GM23248 (cell line): ENCODE measurements at regions not wholly inside any gene's neighbourhood (a gene's known extent, or its start where the extent isn't known, plus 50 kb on each side); places are given as distances from the start of the nearest gene placed in this dataset.

ENCODE experiments used
- DNase-seq: peaks from one replicate; pipeline ENCODE4 v3.0.0-alpha.2; 2015
- H2AFZ ChIP-seq: fragments of 200-600 bp; sonication (generic); 2 replicates; pipeline ENCODE4 v1.6.1; 2016; ENCODE audit warnings: antibody characterized with exemption
- H3F3A ChIP-seq: fragments of 200-600 bp; sonication (generic); 2 replicates; pipeline ENCODE4 v1.6.1; 2016; ENCODE audit warnings: mild to moderate bottlenecking, antibody characterized with exemption, mixed run types; ENCODE audit not compliant: insufficient read depth
- H3K27ac ChIP-seq: fragments of 200-600 bp; sonication (generic); 2 replicates; pipeline ENCODE4 v1.5.1; 2016; ENCODE audit warnings: mild to moderate bottlenecking
- H3K27me3 ChIP-seq: fragments of 200-600 bp; sonication (generic); replicated peaks from 2 replicates; pipeline ENCODE4 v1.6.1; 2016; ENCODE audit warnings: mild to moderate bottlenecking; ENCODE audit not compliant: insufficient read depth
- H3K36me3 ChIP-seq: fragments of 200-600 bp; sonication (generic); 2 replicates; pipeline ENCODE4 v1.6.1; 2016; ENCODE audit warnings: low read depth, mild to moderate bottlenecking
- H3K4me1 ChIP-seq: fragments of 200-600 bp; sonication (generic); 2 replicates; pipeline ENCODE4 v1.6.1; 2016; ENCODE audit warnings: mild to moderate bottlenecking; ENCODE audit not compliant: insufficient read depth
- H3K4me2 ChIP-seq: fragments of 200-600 bp; sonication (generic); one replicate; pipeline ENCODE4 v1.6.1; 2016; ENCODE audit warnings: mild to moderate bottlenecking; ENCODE audit not compliant: unreplicated experiment
- H3K4me3 ChIP-seq: fragments of 200-600 bp; sonication (generic); 2 replicates; pipeline ENCODE4 v1.5.1; 2016; ENCODE audit warnings: mild to moderate bottlenecking
- H3K79me2 ChIP-seq: fragments of 200-600 bp; sonication (generic); 2 replicates; pipeline ENCODE4 v1.6.1; 2016; ENCODE audit warnings: mild to moderate bottlenecking; ENCODE audit not compliant: insufficient read depth
- H3K9ac ChIP-seq: fragments of 200-600 bp; sonication (generic); 2 replicates; pipeline ENCODE4 v1.6.1; 2016; ENCODE audit warnings: mild to moderate bottlenecking
- H3K9me2 ChIP-seq: fragments of 200-600 bp; sonication (generic); 2 replicates; pipeline ENCODE4 v1.6.1; 2016; ENCODE audit warnings: mixed run types, mild to moderate bottlenecking, moderate library complexity; ENCODE audit not compliant: insufficient read depth
- H3K9me3 ChIP-seq: fragments of 200-600 bp; sonication (generic); one replicate; pipeline ENCODE4 v1.6.1; 2017; ENCODE audit warnings: low read depth
- H4K20me1 ChIP-seq: fragments of 200-600 bp; sonication (generic); 2 replicates; pipeline ENCODE4 v1.6.0; 2016; ENCODE audit not compliant: insufficient read depth
- EZH2 ChIP-seq: fragments of 200-600 bp; sonication (generic); IDR thresholded peaks from 2 replicates; pipeline ENCODE4 v1.6.1; 2018; ENCODE audit warnings: antibody characterized with exemption, mild to moderate bottlenecking; ENCODE audit not compliant: insufficient read depth, poor library complexity, severe bottlenecking
- EZH2phosphoT487 ChIP-seq: fragments of 200-600 bp; sonication (generic); IDR thresholded peaks from 2 replicates; pipeline ENCODE4 v1.6.1; 2018; ENCODE audit warnings: antibody characterized with exemption, moderate library complexity, mild to moderate bottlenecking, low read depth; ENCODE audit not compliant: insufficient read depth
- WGBS, 2 experiments: methylation state at CpG; one replicate each; pipeline ENCODE4 v1.1.6; 2015 to 2017; ENCODE audit warnings: low lambda C conversion rate in 2 of 2, low coverage in 1 of 2; ENCODE audit errors: missing lambda C conversion rate in 2 of 2; 5-methylcytosine and 5-hydroxymethylcytosine counted together
- in situ Hi-C: fragments of 300-500 bp; cut with MboI; formaldehyde crosslinking; loops from 2 replicates; pipeline ENCODE4 v1.15.0; 2020

DNA sequence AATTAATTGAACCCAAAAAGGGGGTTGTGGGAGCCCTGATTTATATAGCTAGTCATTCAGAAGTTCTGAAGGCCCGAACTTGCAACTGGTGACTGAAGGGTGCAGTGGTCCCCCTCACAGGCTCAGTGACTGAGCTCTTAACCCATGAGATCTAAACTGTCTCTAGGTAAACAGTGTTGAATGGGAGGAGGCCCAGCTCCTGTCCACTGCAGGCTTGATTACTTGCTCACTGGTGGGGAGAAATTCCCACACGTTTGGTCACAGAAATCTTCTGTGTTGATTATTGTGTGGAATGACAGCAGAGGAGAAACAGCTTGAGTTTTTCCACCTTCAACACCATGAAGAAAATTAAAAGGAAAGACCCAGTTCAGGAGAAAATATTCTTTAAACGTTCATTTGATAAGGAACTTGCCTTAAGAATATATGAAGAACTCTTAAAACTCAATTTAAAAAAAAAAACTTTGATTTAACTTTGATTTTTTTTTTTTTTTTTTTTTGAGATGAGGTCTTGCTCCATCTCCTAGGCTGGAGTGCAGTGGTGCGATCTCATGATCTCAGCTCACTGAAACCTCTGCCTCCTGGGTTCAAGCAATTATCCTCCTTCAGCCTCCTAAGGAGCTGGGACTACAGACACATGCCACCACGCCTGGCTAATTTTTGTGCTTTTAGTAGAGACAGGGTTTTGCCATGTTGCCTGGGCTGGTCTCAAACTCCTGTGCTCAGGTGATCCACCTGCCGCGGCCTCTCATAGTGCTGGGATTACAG lies 249.3 kb downstream of the UQCRFS1 start:
- in situ Hi-C loops, result no loop called here
- no peak overlapping the region for H3K4me3 ChIP-seq

DNA sequence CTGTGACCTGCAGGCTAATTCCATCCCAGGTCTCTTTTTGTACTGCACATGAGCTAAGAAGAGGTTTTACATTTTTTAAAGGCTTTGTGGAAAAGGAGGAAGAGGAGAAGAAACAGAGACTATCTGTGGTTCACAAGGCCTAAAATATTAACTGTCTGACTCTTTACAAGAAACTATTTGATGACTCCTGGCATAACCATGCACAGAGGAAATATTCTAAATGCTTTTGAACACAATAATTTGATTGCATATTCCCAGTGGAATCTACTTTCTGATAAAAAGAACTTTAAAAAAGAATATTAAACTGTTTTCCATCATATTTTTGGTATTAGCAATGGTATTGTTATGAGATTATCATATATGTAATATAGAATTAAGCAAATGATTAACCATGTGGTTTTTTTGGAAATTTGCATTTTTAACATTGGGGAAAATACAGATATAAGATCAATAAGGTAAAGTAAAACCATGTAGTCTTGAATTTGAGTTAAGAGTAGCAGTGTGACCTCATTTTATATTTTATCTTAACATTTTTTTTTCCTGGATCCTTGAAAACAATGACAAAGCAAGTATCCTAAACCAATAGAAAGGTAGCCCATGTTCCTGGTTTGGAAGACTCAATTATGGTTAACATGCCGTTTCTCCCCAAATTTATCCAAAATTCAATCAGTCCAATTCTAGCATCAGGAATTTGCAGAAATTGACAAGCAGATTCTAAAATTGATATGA lies 251.0 kb downstream of the UQCRFS1 start:
- Histone ChIP-seq H3K9me2 (no peaks in the 10 kb centered on the region; the same call in 1 of the 2 replicates), H3K4me1 (peaks cover 46% of the 10 kb centered on the region), H3F3A (peaks cover 43% of the 10 kb centered on the region), H3K4me2 (peak overlapping the region; percentile 63), H2AFZ (no peak overlapping the region; the same call in 1 of the 2 replicates), H3K27me3 (no peaks in the 10 kb centered on the region), H3K36me3 (no peaks in the 10 kb centered on the region), H3K27ac (peak overlapping the region; percentile 95), H3K4me3 (peak overlapping the region; percentile 13; the same call in 1 of the 2 replicates), H3K79me2 (no peaks in the 10 kb centered on the region), H4K20me1 (no peaks in the 10 kb centered on the region), H3K9ac (peak overlapping the region; percentile 64), H3K9me3 (no peaks in the 10 kb centered on the region)
- TF ChIP-seq EZH2phosphoT487, result no peak
- no peak for TF ChIP-seq EZH2
- WGBS, 2 experiments, result 51 to 68% methylated on average over 1 of the region's 1 CpG
- peak; percentile 81 for DNase-seq
- in situ Hi-C loops, result no loop called here

More for the DNA sequence above, 249.3 kb downstream of the UQCRFS1 start:
- Histone ChIP-seq H3K9ac (no peak overlapping the region), H3K36me3 (no peaks in the 10 kb centered on the region), H3K4me1 (peaks cover 59% of the 10 kb centered on the region), H3K9me3 (no peaks in the 10 kb centered on the region), H3K4me2 (no peak overlapping the region), H3K79me2 (no peaks in the 10 kb centered on the region), H2AFZ (peak overlapping the region; percentile 41; the same call in 1 of the 2 replicates), H3K9me2 (no peaks in the 10 kb centered on the region; the same call in 1 of the 2 replicates), H3F3A (peaks cover 47% of the 10 kb centered on the region), H3K27ac (no peak overlapping the region), H4K20me1 (no peaks in the 10 kb centered on the region), H3K27me3 (no peaks in the 10 kb centered on the region)
- WGBS, 2 experiments, result 71 to 79% methylated on average over 7 of the region's 7 CpGs
- no peak for DNase-seq
- no peak for TF ChIP-seq EZH2
- no peak for TF ChIP-seq EZH2phosphoT487

DNA sequence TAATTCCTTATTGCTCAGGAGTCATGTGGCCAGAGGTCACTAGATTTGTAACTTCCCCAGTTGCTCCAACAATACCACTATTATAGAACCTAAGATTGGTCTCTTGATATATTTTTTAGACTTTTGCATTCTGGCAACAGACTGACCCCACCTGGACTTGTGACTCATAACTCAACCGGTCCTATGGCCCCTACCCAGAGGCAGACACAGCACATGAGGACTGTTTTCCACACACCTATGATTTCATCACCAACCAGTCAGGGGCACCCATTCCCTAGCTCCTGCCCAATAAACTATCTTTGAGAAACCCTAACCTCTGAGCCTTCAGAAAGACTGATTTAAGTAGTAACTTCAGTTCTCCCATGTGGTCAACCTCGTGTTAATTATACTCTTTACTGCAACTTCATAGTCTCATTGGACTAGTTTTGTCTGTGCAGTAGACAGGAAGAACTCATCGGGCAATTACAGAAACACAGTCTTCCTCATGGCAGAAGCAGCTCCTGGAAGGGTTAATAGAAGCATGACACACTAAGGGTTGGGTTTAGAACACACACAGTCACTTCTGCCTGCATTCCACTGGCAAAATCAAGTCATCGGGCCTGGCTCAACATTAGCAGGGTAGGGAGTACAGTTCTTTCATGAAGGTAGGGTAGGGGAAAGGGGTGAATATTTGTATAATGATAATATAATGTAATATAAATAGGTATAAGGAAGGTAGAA lies 251.8 kb downstream of the UQCRFS1 start:
- in situ Hi-C loops, result no loop called here
- Histone ChIP-seq H3K4me2 (peak overlapping the region; percentile 63), H2AFZ (peak overlapping the region; percentile 56), H3K27ac (peak overlapping the region; percentile 95), H3K4me1 (peaks cover 41% of the 10 kb centered on the region), H3K27me3 (no peaks in the 10 kb centered on the region), H3K4me3 (peak overlapping the region; percentile 13; the same call in 1 of the 2 replicates), H3K9me2 (no peaks in the 10 kb centered on the region; the same call in 1 of the 2 replicates), H3K36me3 (no peaks in the 10 kb centered on the region), H3K9ac (peak overlapping the region; percentile 64), H3F3A (peaks cover 38% of the 10 kb centered on the region), H4K20me1 (no peaks in the 10 kb centered on the region), H3K9me3 (no peaks in the 10 kb centered on the region), H3K79me2 (no peaks in the 10 kb centered on the region)
- 5 to 8% methylated on average over 4 of the region's 4 CpGs for WGBS, 2 experiments
- TF ChIP-seq EZH2phosphoT487, result no peak
- no peak for TF ChIP-seq EZH2
- peak; percentile 89 for DNase-seq

DNA sequence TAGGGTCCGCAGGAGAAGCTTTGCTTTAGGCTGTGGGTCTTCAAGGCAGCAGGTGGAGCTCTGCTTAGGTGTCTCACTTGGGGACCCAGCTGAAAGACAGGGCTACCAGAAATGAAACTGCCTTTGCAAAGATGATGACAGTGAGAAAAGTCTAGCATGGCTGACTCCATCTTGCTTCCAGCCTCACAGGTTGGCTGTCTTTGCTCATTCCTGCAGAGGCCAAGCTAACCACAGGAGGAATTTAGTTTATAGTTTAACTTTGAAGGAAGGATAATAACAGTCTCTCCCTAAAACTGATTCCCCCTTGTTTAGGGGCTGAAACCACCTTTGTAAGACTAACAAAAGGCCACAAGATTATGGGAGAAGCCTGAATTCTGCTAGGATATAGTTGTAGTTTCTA lies 252.4 kb downstream of the UQCRFS1 start:
- Histone ChIP-seq H2AFZ (peak overlapping the region; percentile 56), H3K27ac (peak overlapping the region; percentile 95), H3K27me3 (no peaks in the 10 kb centered on the region), H3K9me2 (no peaks in the 10 kb centered on the region; the same call in 1 of the 2 replicates), H3F3A (peaks cover 38% of the 10 kb centered on the region), H3K79me2 (no peaks in the 10 kb centered on the region), H3K9ac (peak overlapping the region; percentile 64), H3K4me2 (peak overlapping the region; percentile 63), H3K4me1 (peaks cover 41% of the 10 kb centered on the region), H3K4me3 (no peak overlapping the region), H3K9me3 (no peaks in the 10 kb centered on the region), H3K36me3 (no peaks in the 10 kb centered on the region), H4K20me1 (no peaks in the 10 kb centered on the region)
- DNase-seq, result no peak
- TF ChIP-seq EZH2phosphoT487, result no peak
- no peak for TF ChIP-seq EZH2
- 82 to 89% methylated on average over 1 of the region's 1 CpG for WGBS, 2 experiments
- in situ Hi-C loops, result no loop called here
